ENCODE measurements at regions not wholly inside any gene's neighbourhood (a gene's known extent, or its start where the extent isn't known, plus 50 kb on each side); places are given as distances from the start of the nearest gene placed in this dataset.
"Not testable (repeated sequence)": the region's sequence is repeated elsewhere in the genome, so short reads cannot be mapped to it uniquely, and the experiment has no call there.

GRCh38 chr4:38523524-38524448 lies 140.2 kb upstream of the KLF3 start:
- no peak for DNase-seq

- DNase-seq = no peak
Measured at GRCh38 chr4:38526412-38526811, 137.6 kb upstream of the KLF3 start.

GRCh38 chr4:38529189-38530115 lies 134.5 kb upstream of the KLF3 start:
- no peak for DNase-seq

- no peak for DNase-seq
Measured at GRCh38 chr4:38530486-38530885, 133.5 kb upstream of the KLF3 start.

- peak; percentile 5 for DNase-seq
Measured at GRCh38 chr4:38531141-38531727, 132.8 kb upstream of the KLF3 start.

- DNase-seq = no peak
Measured at GRCh38 chr4:38532908-38533499, 131.0 kb upstream of the KLF3 start.

GRCh38 chr4:38534344-38535045 lies 129.5 kb upstream of the KLF3 start:
- DNase-seq = no peak

- not testable (repeated sequence) for DNase-seq
Measured at GRCh38 chr4:38535071-38535470, 128.9 kb upstream of the KLF3 start.

GRCh38 chr4:38535717-38536116 lies 128.3 kb upstream of the KLF3 start:
- no peak for DNase-seq

- no peak for DNase-seq
Measured at GRCh38 chr4:38536716-38537115, 127.3 kb upstream of the KLF3 start.

- no peak for DNase-seq
Measured at GRCh38 chr4:38537666-38538065, 126.3 kb upstream of the KLF3 start.

- DNase-seq = no peak
Measured at GRCh38 chr4:38538517-38538916, 125.5 kb upstream of the KLF3 start.

GRCh38 chr4:38539501-38539900 lies 124.5 kb upstream of the KLF3 start:
- no peak for DNase-seq

GRCh38 chr4:38547052-38547451 lies 116.9 kb upstream of the KLF3 start:
- no peak for DNase-seq

- no peak for DNase-seq
Measured at GRCh38 chr4:38548256-38548655, 115.7 kb upstream of the KLF3 start.

- no peak for DNase-seq
Measured at GRCh38 chr4:38559374-38559773, 104.6 kb upstream of the KLF3 start.

- DNase-seq = no peak
Measured at GRCh38 chr4:38560340-38560739, 103.7 kb upstream of the KLF3 start.

GRCh38 chr4:38560768-38561558 lies 103.0 kb upstream of the KLF3 start:
- DNase-seq = no peak

GRCh38 chr4:38562751-38563198 lies 101.2 kb upstream of the KLF3 start:
- DNase-seq = peak; percentile 41

GRCh38 chr4:38563707-38564495 lies 100.1 kb upstream of the KLF3 start:
- no peak for DNase-seq
